ENCODE measurements at regions not wholly inside any gene's neighbourhood (a gene's known extent, or its start where the extent isn't known, plus 50 kb on each side); places are given as distances from the start of the nearest gene placed in this dataset.
"Not testable (repeated sequence)": the region's sequence is repeated elsewhere in the genome, so short reads cannot be mapped to it uniquely, and the experiment has no call there.

DNA sequence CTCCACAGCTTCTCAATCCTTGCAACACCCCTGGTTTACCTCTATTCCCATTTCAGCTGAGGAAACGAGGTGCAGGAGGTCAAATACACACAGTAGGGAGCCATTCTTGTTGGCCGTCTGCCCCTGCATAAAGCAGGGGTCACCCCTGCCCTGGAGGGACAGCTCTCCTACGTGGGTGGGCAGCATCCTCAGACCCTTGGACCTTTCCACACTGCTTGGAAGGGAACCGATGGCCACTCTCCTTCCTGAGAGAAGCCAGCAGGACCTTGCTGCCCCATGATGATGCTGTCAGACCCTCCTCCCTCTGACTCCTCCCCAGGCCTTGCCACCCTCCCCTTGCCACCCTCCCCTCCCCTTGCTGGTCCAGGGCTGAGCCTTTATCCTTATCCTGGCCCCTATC is 121.1 kb upstream of the SYT13 start:
- DNase-seq (ENCODE audit: low read depth): no peak

DNA sequence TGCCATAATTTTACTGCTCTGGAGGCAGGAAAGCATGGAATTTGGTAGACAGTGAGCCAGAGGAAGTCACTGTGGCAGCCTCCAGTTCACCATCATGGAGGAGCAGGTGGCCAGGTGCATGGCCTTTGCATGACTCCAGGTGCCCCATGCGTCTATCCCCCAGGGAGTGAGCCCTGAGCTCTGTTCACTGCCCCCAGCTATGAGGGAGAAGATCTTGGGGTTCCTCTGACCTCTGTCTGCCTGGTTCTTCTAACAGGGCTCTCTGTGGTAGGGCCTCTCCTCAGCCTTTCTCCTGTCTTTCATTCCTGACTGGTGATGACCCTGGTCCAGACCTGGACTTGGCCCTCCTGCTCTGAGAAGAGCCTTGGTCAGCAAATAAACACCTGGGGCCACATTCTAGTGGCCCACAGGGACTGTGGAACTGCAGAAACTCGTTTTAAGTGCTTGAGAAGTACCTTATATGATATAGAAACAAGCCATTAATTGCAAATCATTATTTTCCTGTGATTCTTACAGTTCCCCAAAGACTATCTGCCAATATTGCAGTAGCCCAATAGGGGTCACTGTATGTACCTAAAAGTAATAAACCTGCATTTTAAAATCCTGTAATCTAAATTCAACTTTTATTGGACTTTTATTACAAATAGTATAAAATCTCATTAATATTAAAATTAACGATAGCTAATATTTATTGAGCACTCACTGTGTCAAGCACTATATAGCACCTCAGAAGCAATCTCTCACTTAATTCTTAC is 120.0 kb upstream of the SYT13 start:
- DNase-seq (ENCODE audit: low read depth): no peak

DNA sequence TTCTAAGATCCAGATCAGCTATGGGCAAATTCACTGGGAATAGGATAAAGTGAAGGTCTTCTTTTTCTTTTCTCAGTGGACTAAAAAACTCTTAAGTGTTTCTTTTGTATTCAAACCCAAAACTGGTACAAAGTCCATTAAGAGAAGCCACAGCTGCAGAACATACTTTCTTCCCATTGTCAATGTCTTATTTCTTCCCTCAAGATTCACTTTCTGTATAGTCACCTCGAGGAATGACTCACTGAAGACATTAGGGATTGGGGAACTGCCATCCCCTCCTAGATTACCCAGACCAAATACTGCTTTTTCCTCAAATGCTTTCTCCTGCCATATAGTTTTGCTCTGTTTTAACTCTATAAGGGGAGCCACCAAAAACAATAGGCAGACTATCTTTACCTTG is 117.4 kb upstream of the SYT13 start:
- DNase-seq (ENCODE audit: low read depth): not testable (repeated sequence)

DNA sequence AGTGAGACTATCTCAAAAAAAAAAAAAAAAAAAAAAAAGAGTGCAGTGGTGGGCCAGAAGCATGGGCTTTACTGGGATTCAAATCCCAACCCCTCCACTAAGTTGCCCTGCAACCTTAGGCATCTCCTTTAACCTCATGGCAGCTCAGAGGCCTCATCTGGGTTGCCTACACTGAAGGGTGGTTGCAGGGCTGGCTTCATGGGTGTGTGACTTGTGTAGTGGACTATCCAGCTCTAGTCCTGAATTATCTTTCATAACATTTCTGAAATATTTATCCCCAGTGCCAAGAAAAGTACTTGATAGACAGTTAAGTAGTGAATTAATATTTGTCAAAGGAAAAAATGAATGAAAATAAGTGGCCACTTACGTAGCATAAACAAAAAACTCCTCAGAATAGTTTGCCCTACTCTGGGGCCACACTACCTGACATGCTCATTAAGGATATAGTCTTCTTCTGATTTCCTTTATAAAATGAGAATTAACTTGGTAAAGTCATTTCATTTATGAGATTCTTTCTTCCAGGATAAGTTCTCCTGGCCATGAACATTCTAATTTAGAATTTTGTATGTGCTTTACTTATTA is 116.0 kb upstream of the SYT13 start:
- no peak for DNase-seq (ENCODE audit: low read depth)

DNA sequence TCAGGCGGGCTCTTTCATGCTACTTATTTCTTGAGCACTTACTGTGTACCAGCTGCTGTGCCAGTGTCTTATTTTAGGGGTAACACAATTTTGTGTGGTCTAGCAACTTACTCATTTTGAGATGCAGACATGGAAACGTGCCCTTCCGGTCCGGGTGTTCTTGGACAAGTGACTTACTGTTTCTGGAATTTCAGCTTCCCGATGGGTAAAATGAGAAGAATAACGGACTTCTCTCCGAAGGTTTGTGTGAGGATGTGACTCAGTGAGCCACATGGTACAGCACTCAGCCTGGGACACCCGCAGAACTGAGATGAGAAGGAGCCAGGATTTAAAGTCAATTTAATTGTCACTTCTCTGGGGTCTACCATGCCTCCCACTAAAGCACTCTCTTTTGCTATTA is 114.5 kb upstream of the SYT13 start:
- no peak for DNase-seq (ENCODE audit: low read depth)

DNA sequence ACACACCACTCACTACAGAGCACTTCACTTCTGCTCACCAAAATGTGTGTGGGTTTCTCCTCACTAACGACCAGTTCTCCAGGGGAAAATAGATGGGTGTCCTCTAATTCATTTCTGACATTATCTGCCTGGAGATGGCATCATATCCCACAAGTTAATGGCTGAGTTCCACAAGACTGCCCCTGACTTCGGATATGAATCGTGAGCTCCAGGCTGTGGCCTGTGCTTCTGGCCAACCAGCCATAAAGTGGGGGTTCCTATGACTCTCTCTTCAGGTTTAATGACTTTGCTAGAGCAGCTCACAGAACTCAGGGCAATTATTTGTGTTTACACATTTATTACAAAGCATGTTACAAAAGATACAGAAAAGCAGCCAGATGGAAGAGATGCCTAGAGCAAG is 113.0 kb upstream of the SYT13 start:
- no peak for DNase-seq (ENCODE audit: low read depth)

DNA sequence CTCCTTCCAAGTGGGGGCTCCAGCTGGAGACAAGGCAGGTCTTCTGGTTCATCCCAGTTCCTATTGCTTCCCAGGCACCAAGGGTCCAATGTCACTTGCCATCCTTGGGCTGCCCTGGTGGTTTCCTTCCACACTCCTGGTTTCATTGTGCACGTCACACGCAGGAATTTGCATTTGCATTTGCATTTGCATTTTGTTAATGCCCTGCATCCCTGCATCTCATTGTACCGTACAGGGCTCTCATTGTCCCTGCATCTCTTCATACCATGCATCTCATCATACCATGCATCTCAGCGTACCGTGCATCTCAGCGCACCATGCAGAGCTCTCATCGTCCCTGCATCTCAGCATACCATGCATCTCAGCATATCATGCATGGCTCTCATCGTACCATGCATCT is 112.2 kb upstream of the SYT13 start:
- no peak for DNase-seq (ENCODE audit: low read depth)

DNA sequence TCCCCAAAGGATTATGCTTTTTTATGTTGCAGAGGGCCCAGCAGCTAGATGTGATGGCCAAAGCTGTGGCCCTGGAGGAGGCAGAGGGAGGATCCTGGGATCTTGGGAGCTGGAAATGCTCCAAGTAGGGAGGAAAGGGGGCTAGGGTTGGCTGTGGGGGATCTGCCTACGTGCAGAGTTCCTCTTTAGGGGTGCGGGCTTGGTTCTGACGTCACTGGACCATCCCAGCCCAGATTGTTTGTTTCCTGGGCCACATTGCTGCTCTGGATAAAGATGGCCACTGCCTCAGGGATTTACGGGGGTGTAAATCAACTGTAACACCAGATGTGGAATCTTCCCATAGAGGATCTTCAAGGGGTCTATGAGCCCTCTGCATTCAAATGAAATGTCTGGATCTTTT is 110.3 kb upstream of the SYT13 start:
- DNase-seq (ENCODE audit: low read depth): no peak

DNA sequence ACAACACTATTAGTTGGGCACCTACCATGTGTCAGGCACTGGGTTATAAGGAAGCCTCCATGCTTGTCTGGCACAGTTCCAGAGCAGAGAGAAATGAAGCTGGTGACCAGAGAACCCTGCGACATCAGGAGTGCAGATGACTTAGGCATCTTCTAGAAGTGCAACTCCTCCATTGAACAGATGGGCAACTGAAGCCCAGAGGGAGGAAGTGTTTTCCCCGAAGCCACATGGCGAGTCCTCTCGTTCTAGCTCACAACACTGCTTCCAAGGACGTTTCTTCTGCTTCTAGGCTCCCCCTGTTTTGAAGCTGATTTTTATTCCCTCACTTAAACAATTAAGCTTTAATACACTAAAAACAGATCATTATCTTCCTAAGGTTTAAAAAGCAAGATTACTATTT is 109.8 kb upstream of the SYT13 start:
- DNase-seq (ENCODE audit: low read depth): no peak

DNA sequence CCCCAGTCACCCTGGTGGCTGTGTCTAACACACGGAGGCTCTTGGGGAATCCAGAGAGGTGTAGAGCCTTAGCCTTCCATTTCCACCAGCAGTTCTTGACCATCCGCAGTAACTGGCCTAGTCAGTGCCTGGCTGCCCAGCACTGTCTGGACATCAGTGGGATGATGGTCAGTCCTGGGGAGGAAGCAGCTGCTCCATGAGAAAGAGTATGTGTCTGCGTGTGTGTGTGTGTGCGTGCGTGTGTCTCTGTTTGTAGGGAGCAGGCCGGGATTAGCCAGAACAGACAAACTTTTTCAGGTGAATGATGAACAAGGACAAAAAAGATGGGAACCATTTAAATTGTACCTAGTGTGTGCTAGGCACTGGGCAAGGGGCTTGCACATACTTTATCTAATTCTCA is 109.3 kb upstream of the SYT13 start:
- DNase-seq (ENCODE audit: low read depth): no peak

DNA sequence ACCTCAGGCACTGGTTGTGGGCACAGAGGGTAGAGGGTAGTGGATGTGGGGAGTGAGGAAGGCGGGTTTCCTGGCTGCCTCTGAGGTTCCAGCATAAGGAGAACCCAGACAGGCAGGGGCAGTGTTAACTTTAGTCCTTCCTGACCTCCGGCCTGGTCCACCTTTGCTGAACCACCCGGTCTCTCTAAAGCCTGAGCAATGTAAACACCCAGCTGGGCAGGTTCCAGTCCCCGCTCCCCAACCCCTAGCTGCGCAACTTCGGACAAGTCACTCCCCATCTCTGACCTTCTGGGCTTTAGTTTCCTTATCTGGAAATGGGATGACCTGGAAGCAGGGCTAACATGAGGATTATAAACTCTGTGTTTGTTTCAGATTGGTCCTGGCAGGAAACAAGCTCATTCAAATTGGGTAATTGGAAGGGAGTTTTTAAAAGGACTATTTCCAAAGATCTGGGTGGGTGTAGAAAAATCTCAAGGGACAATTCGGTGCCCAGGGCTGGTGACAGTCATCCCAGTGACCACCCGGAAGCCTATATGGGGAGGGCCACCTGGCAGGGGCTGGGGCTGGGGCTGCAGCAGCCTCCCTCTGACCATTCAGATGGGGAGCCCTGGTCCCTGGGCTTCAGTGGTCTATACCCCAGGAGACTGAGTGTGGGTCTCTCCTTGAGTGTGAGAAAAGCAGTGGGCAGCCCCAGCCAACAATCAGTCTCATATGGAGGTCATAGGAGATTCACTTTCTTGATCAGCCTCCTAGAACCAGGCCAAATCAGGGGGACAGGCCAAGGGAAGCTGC is 108.3 kb upstream of the SYT13 start:
- DNase-seq (ENCODE audit: low read depth): no peak

DNA sequence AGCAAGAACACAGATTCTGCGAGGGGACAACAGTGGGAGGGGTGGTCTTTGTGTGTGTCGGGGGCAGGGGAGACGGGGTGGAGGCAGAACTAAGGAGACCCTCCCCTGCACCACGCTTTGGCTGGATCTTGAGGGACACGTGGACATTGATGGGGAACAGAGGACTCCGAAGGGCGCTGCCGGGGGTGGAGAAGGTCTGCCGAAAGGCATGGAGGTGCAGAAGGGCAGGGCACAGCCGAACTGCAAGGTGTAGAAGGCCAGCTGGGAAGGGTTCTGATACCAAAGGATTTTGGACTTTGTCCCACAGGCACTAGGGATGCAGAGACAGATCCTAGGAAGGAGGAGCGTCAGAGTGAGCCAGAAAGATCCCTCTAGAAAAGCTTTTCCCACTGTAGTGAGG is 107.7 kb upstream of the SYT13 start:
- no peak for DNase-seq (ENCODE audit: low read depth)

DNA sequence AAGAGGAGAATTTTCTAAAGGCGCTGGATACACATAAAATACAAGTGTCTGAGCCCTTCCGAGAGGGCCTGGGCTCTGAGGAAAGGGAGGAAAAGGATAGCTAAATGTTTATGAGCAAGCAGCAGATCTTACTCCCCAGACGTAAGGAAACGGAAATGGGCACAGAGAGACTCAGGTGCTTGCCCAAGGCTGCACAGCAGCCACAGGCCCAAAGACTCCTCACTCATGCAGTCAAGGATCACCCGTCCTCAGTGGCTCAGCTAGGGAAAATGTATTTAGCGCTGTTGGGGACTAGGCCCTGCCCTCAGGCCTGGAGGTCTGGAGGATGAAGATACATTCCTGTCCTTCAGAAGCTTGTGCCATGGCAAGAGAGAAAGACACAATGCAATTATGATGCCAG is 107.2 kb upstream of the SYT13 start:
- DNase-seq (ENCODE audit: low read depth): no peak

DNA sequence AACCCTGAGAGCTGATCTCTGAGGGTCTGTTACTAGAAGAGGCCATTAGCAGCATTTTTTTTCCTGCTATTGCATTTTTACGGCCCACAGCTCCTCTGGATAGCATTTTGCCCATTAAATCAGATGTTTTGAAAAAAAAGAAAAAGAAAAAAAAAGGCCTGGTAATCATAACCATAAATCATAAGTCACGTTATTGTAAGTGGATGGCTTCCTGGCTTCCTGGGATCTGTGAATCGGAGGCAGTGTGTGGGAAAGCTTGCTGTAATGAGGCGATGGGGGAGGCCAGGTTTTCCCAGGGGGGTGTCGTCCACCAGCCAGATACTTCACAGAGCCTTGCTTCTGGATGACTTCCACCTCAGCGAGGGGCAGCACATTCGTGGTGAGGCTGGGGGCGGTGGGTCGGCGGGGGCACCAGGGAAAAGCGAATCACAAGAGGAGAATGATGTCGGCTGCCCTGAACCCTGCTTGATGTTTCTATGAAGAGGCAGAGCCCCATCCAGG is 106.5 kb upstream of the SYT13 start:
- no peak for DNase-seq (ENCODE audit: low read depth)

DNA sequence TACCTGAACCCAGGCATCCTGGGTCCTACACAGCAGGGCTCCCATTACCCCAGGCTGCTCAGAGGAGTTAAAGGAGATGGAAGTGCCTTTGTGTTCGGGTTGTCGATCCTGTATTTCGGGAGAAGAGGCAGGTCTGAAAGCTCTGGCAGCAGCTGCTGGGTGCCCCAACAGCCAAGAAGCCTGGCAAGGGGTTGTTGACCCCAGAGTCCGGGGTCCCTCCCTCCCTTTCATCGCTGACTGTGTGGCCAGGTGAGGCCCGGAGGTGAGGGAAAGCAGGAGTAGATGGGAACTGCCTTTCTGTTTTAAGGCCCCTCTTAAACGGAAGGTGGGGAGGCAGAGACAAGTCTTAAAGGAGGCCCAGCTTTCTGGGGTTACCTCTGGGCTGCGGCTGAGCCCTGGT is 106.0 kb upstream of the SYT13 start:
- no peak for DNase-seq (ENCODE audit: low read depth)

DNA sequence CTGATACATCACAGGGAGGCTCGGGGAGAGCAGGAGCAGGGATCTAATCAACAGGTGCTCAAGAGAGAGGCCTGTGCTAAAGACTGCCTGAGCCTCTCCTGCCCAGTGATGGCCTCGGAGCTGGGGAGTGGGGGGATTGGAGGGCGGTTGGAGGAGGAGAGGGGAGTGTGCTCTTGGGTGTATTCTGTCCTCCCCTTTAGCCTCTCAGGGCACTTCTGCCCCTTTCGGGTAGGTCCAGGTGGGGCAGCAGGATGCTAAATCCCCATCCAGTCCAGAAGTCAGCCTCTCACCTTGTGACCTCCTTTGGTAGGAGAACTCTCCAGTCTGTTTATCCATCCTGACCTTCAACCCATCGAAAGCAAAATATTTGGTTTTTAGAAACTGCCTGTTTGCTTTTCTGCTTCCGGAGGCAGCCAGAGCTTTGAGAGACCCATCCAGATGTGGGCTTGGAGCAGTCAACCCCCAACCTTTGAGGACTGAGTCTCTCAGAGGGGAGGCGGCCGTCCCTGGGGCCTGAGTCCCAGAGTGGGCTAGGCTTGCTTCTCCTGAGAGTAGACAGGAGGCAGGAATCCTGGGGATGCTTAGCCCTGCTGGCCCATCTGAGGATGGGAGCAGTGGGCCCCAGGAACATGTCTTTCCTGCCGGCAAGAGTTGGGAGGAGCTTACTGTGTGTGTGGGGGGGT is 105.2 kb upstream of the SYT13 start:
- DNase-seq (ENCODE audit: low read depth): no peak

DNA sequence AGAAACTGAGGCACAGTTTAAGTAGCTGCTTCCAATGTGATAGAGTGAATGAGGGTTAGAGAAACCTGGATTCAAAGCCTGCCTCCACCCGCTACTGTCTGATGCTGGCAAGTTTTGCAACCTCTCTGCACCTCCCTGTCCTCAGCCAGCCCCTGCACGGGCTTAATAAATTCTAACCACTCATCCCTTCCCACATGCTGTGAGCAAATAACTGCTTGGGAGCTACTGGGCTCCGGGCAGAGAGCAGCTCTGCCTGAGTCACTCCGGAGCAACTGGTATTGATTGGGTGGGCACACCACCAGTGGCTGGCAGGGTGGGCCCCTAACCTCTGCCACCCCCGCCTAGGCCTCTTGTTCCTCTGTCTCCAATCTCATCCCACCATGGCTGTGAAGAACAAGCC is 104.3 kb upstream of the SYT13 start:
- DNase-seq (ENCODE audit: low read depth): no peak

DNA sequence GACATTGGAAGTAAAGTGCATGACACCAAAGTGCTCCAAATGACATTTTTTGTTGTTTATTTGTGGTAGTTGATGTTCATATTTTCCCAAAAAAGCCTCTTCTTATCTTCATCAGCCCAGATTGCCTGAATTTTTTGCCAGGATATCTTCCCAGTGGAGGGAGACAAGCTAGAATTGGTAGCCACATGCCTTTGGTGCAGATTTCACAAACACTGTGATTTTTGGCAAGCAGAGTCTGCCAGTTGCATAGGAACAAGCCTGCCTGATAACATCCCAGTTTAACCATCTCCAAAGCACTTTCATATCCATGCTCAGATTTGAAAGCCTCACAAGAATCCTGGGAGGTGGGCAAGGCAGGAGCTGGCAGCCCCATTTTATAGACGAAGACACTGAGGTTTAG is 102.3 kb upstream of the SYT13 start:
- DNase-seq (ENCODE audit: low read depth): no peak

DNA sequence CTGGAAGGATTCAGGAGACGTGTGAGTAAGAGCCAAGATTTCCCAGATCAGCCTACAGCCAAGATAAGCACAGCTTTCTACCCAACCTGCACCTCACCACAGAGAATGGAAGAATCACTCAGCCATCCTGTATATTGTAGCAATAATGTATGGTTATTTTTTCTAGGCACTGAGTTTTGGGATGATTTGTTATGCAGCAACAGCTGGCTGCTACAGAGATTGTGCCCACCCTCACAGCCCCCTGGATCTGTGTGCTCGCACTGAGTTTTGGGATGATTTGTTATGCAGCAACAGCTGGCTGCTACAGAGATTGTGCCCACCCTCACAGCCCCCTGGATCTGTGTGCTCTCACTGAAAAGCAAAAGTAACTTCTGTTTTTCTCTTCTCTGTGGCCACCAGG is 101.7 kb upstream of the SYT13 start:
- DNase-seq (ENCODE audit: low read depth): not testable (repeated sequence)

DNA sequence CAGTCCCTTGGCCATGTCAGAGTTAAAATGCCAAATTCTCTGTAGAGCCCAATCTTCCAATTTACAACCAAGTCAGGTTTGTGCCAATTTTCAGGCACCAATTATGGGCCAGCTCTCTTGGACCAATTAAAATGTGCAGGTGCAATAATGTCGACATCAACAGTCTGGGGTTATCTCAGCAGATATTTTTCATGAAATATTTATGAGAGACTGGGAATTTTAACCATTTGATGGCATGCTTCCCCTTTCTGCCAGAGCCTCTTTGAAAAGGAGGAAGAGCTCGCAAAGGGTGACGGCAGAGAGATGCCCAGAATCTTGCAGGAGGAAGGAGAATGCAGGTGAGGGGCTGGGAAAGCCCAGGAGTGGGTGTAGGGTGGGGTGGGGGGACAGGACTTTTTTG is 100.8 kb upstream of the SYT13 start:
- no peak for DNase-seq (ENCODE audit: low read depth)

DNA sequence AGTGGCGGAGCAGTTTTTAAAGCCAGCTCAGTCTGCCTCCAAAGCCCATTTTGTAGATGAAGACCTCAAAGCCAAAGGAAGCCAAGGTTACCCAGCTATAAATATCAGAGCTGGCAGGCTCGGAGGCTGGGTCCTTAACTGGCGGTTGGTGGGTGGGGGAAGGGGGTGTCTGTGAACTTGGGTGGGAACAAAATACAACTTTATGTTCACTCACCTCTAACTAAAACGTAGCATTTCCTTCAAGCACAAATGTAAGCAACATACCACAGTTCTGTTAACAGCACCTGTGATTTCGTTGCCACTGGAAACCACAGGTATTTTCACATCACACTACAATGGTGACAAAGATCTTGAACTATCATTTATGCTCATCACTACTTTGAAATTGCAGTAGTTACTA is 99.7 kb upstream of the SYT13 start:
- peak; percentile 4 for DNase-seq (ENCODE audit: low read depth)

DNA sequence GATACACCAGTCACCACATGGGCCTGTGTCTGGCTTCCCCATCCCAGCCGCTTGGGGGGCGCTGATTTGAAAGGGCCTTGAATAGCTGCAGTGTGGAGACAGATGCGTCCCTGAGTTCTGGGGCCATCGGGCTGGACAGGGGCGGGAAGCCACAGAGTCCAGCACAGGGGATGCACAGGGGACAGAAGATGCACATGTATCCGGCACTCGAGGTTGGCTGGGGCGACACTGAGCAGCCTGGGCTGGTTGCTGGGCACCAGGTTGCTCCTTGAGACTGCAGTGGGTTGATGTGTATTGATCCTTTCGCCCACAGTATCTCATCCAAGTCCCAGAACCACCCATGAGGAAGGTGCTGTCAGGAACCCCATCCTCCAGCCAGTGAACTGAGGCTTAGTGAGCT is 99.3 kb upstream of the SYT13 start:
- DNase-seq (ENCODE audit: low read depth): no peak
